ENCODE measurements at regions not wholly inside any gene's neighbourhood (a gene's known extent, or its start where the extent isn't known, plus 50 kb on each side); places are given as distances from the start of the nearest gene placed in this dataset.

DNA sequence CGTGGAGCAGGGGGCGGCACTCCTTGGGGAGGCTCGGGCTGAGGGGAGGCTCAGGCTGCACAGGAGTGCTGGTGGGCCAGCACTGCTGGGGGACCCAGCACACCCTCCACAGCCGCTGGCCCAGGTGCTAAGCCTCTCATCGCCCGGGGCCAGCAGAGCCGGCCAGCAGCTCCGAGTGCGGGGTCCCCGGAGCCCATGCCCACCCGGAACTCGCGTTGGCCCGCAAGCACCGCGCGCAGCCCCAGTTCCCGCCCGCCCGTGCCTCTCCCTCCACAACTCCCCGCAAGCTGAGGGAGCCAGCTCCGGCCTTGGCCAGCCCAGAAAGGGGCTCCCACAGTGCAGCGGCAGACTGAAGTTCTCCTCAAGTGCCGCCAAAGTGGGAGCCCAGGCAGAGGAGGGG is 2266.8 kb downstream of the LRRC4C start:
- Histone ChIP-seq H3K9ac (ENCODE audit: insufficient read depth, low read depth, low read length) (no peak overlapping the region), H3K4me2 (ENCODE audit: low read depth, low read length) (no peak overlapping the region), H3K27me3 (ENCODE audit: control insufficient read depth in 1 of 2, insufficient read depth in 2 of 2, low read length in 2 of 2) (no peaks in the 10 kb centered on the region), H3K79me2 (ENCODE audit: insufficient read depth, low read length) (no peaks in the 10 kb centered on the region), H3K36me3 (replicated peaks in 1 of 2; ENCODE audit: control insufficient read depth in 1 of 2, insufficient read depth in 2 of 2, low read length in 2 of 2) (no peaks in the 10 kb centered on the region), H3K4me1 (ENCODE audit: insufficient read depth, low read length) (no peaks in the 10 kb centered on the region), H2AFZ (ENCODE audit: low read length) (no peak overlapping the region), H3K4me3 (replicated peaks in 1 of 3; ENCODE audit: insufficient read depth in 1 of 3, low read depth in 2 of 3, low read length in 3 of 3) (no peak overlapping the region), H4K20me1 (ENCODE audit: insufficient read depth, low read length) (no peaks in the 10 kb centered on the region), H3K9me3 (ENCODE audit: low read length) (no peaks in the 10 kb centered on the region), H3K27ac (ENCODE audit: extremely low read length, insufficient read depth, low read length) (no peak overlapping the region)
- no peak for FAIRE-seq
- 57% methylated on average over 6 of the region's 24 CpGs for WGBS (ENCODE audit: low lambda C conversion rate)
- BruUV-seq (replicated peaks): no TSS peak
- intact Hi-C loops (cut with micrococcal nuclease; ENCODE audit: unreplicated experiment) (no loop called here), in situ Hi-C loops (cut with HindIII; ENCODE audit: extremely low pct_ligation_motif_present, low pct_unique_long_range_greater_than_20kb) (no loop called here)
- ChIA-PET CTCF (ENCODE audit: low intra/inter-chr PET ratio, low total read pairs) (no interaction called here), POLR2A (no interaction called here)
- no peak for ATAC-seq
- DNase-seq (ENCODE audit: low spot score): no peak
- TF ChIP-seq, protein P1, sequence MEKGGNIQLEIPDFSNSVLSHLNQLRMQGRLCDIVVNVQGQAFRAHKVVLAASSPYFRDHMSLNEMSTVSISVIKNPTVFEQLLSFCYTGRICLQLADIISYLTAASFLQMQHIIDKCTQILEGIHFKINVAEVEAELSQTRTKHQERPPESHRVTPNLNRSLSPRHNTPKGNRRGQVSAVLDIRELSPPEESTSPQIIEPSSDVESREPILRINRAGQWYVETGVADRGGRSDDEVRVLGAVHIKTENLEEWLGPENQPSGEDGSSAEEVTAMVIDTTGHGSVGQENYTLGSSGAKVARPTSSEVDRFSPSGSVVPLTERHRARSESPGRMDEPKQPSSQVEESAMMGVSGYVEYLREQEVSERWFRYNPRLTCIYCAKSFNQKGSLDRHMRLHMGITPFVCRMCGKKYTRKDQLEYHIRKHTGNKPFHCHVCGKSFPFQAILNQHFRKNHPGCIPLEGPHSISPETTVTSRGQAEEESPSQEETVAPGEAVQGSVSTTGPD (CRISPR knock-in tag; IDR thresholded peaks at IDR 0.05): no peak
- no peak for TF ChIP-seq ZFY (CRISPR knock-in tag; IDR thresholded peaks at IDR 0.05)
- TF ChIP-seq KDM1A (CRISPR knock-in tag; IDR thresholded peaks at IDR 0.05): no peak
- TF ChIP-seq ZNF33A (CRISPR knock-in tag; IDR thresholded peaks at IDR 0.05; ENCODE audit: borderline replicate concordance): no peak
- no peak for TF ChIP-seq NKX3-1 (CRISPR knock-in tag; IDR thresholded peaks at IDR 0.05)
- TF ChIP-seq KDM6A (CRISPR knock-in tag; IDR thresholded peaks at IDR 0.05; ENCODE audit: low read depth): no peak
- TF ChIP-seq, protein P2, sequence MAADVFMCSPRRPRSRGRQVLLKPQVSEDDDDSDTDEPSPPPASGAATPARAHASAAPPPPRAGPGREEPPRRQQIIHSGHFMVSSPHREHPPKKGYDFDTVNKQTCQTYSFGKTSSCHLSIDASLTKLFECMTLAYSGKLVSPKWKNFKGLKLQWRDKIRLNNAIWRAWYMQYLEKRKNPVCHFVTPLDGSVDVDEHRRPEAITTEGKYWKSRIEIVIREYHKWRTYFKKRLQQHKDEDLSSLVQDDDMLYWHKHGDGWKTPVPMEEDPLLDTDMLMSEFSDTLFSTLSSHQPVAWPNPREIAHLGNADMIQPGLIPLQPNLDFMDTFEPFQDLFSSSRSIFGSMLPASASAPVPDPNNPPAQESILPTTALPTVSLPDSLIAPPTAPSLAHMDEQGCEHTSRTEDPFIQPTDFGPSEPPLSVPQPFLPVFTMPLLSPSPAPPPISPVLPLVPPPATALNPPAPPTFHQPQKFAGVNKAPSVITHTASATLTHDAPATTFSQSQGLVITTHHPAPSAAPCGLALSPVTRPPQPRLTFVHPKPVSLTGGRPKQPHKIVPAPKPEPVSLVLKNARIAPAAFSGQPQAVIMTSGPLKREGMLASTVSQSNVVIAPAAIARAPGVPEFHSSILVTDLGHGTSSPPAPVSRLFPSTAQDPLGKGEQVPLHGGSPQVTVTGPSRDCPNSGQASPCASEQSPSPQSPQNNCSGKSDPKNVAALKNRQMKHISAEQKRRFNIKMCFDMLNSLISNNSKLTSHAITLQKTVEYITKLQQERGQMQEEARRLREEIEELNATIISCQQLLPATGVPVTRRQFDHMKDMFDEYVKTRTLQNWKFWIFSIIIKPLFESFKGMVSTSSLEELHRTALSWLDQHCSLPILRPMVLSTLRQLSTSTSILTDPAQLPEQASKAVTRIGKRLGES (CRISPR knock-in tag; IDR thresholded peaks at IDR 0.05; ENCODE audit: borderline replicate concordance): no peak
- TF ChIP-seq CCAR2 (optimal IDR thresholded peaks at IDR 0.05; ENCODE audit: low read depth, low read length): no peak
- TF ChIP-seq ZNF441 (CRISPR knock-in tag; IDR thresholded peaks at IDR 0.05; ENCODE audit: borderline replicate concordance): no peak
- TF ChIP-seq NFATC3 (CRISPR knock-in tag; IDR thresholded peaks at IDR 0.05): no peak
- no peak for TF ChIP-seq ZNF207 (IDR thresholded peaks at IDR 0.05; ENCODE audit: borderline replicate concordance)
- no peak for TF ChIP-seq NAIF1 (CRISPR knock-in tag; IDR thresholded peaks at IDR 0.05; ENCODE audit: borderline replicate concordance)

Measured in HepG2 (cell line).